NCI-H524 (cell line): ENCODE measurements at regions not wholly inside any gene's neighbourhood (a gene's known extent, or its start where the extent isn't known, plus 50 kb on each side); places are given as distances from the start of the nearest gene placed in this dataset.

Source experiments
- DNase-seq, 2 experiments: peaks; one replicate each; lab custom pipeline; 2025; lab: John Stamatoyannopoulos, UW

- DNase-seq, result no peak
These were observed 510.5 kb downstream of the SLITRK6 start for GRCh38 chr13:85288698-85289097.

DNA sequence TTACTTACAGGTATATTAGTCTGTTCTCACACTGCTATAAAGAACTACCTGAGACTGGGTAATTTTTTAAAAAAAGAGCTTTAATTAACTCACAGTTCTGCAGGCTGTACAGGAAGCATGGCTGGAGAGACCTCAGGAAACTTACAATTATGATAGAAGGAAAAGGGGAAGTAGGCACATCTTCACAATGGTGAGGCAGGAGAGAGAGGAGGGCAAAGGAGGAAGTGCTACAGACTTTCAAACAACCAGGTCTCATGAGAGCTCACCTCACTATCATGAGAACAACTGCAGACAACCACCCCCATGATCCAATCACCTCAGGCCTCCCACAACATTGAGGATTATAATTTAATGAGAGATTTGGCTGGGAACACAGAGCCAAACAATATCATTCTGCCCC is 511.7 kb downstream of the SLITRK6 start:
- DNase-seq, result no peak

DNA sequence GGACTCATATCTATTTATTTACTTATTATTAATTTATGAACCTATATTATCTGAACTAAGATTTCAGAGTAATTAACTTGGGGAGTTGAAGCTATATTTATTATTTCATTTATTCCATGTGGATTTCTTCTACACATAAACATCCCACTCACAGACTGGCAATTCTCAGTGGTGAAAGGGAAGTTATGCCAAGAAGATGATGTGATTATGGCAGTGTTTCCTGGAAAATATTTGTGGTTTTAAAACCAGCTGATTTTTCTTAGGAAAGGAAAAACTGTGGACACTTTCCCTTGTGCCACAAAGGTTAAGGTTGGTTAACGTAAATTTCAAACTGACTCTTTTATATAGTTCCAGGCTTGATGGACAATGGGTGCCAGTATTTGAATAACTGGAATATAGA is 513.1 kb downstream of the SLITRK6 start:
- no peak for DNase-seq

DNA sequence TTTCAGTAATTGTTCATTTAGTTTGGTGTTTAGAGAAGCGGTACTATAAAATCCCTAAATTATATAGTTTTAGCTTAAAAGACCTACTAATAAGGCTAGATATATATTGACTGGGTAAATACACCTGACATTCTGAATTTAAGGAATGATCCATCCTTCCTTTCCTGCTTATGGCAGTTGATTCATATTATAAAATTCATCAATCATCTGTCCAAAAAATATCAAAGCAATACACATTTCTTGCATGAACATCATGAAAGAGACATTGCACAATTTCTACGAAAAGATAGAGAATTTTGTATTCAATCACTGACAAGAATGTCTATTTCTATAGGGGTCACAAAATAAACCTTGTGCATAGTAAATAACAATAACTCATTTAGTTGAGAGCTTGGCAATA is 514.9 kb downstream of the SLITRK6 start:
- DNase-seq, result no peak

DNA sequence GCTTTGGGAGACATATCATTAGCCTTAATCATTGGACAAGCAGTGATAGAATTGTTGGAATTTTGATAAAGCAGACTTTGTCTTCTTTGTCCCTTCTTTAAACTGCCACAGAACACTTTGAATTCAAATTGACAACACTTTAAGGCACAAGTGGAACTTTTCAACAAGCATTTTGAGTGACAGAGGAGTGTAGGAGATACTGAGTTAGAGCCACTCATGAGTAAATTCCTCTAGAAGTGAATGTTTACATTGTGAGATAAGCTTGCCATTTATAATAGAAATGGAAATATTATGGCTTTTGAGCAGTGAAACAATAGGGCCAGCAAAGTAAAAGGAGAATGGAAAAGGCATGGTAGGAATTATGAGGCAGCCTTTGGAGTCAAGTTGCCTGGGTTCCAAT is 515.8 kb downstream of the SLITRK6 start:
- no peak for DNase-seq

GRCh38 chr13:85282876-85283275 is 516.3 kb downstream of the SLITRK6 start:
- no peak for DNase-seq

- no peak for DNase-seq
These were observed 520.4 kb downstream of the SLITRK6 start for GRCh38 chr13:85278851-85279250.

DNA sequence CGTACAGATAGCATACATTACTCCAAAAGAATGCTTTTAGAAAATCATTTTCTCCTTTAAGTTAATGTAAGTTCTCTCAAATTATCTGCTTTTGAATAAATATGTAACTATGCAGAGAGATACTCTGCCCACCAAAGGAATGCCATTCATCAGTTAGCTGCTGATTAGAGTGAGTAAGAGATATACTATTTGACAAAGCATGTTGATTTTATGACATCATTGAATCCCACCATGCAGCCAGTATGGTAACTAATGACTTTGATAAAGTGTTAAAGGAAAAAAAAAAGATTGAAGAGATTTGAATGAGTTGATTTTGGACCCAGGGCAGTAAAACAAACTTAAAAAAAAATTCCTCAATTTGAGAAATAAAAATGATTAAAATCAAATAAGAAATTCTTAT is 521.5 kb downstream of the SLITRK6 start:
- DNase-seq, result no peak

DNA sequence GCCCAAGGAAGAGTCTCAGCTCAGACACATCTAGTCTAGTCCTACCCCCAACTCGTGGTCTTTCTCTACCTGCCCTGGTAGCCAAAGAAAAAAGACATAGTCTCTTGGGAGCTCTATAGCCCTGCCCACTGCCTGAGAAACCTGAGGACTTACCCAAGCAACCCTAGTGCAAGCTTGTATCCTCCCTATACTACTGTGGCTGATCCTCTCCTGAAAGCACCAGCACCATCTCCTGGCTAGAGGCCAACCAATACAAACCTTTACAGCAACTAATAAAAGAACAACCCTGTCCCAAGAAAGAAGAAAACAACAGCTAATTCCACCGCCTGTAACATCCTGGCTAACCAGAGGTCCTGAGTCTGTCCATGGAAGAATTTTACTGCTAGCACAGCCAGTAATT is 532.4 kb downstream of the SLITRK6 start:
- no peak for DNase-seq

- no peak for DNase-seq
These were observed 532.9 kb downstream of the SLITRK6 start for GRCh38 chr13:85266331-85266730.

- no peak for DNase-seq
These were observed 533.9 kb downstream of the SLITRK6 start for GRCh38 chr13:85265296-85265695.

- no peak for DNase-seq
These were observed 536.7 kb downstream of the SLITRK6 start for GRCh38 chr13:85262499-85262898.

DNA sequence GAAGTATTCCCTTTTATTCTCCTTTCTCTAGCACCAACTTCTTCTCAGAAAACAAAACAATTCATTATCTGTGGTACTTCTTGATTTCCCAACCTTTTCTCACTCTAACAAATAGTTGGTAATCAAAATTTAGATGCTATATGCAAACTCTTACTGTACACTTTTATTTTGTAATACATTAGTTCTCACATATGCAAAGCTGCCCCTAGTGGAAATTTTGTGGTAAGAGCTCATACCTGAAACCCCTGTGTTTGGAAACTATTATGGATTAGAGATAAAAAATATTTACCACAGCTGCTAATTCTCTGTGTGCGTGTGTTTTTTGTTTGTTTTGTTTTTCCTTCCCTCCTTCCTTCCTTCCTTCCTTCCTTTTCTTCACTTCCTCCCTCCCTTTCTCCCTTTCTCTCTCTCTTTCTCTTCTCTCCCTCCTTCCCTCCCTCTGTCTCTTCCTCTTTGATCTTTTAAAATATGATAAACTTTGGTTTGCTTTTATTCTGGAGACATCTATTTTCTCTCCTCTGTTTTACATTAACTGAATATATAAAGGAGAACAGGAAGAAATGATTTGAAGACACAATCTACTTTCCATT is 537.4 kb downstream of the SLITRK6 start:
- peak in 1 of 2 experiments; percentile 36 for DNase-seq

DNA sequence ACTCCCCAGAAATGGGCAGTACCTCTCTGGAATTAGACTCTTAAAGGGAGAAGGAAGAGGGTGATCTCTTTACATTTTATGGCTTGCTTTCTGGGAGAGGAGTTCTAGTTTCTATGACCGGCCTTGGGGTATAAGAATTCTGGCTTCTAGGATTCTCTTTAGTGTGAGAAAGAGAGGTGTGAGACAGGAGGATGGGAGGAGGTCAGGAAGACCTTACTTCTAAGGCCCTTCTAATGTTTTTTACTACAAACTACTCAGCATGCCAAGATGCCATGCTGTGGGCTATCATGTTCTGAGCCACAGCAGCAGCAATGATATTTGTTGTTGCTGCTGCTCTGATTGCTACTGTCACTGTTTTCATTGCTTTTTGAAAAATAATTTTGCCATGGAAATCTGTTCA is 538.3 kb downstream of the SLITRK6 start:
- DNase-seq, result no peak

DNA sequence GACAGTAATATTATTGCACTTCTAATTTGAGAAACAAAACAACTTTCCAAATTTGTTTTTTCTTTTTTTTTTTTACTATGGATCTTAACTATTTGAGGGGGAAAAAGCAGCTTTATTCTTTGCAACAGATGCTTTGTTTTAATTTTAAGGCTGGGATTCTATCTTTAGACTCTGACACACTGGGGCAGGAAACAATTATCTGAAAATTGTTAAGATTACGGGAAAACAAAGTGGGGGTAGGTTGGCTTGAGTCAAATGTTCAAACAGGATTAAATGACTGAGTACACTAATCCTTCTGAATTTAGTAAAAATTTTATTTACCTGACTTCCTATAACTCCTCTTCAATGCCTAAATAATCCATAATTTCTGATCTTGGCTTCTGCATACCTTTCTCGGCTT is 543.2 kb downstream of the SLITRK6 start:
- no peak for DNase-seq

DNA sequence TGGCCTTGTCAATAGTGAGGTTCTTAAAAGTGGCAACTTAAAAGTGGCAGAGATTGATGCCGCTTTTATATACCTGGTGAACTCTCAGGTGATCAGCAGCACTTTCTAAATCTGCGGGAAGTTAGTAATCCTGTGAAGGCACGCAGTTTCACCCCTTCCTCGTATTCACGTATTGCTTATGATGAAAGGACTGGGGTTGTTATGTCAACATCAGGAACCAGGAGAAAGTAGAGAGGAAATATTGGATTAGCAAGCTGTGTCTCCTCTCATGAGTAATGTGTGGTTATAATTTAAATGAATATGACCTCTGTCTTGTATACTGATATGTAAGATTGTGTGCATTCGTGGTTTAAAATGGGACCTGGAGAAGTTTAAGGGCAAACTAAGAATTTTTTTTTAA is 544.6 kb downstream of the SLITRK6 start:
- DNase-seq, result no peak

DNA sequence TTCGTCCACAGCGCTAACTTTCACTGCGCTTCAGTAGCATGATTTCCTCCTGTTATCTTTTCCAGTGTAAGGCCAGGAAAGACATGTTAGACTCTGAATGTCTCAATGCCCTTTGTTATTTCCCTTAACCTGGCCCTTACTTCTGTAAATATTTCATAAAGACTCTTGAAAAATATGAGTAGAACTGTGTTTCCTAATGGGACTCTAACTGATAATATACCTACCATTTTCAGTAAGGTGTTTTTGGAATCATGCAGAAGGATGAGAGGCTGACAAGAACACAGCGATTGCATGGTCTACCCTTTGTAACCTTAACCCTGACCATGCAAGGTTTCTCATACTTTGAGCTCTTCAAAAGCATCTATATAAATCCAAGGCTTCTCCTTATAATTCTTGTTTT is 550.1 kb downstream of the SLITRK6 start:
- no peak for DNase-seq

GRCh38 chr13:85247780-85248179 is 551.4 kb downstream of the SLITRK6 start:
- no peak for DNase-seq

- DNase-seq, result no peak
These were observed 555.4 kb downstream of the SLITRK6 start for GRCh38 chr13:85243831-85244230.

GRCh38 chr13:85241060-85241459 is 558.2 kb downstream of the SLITRK6 start:
- DNase-seq, result no peak

GRCh38 chr13:85236413-85236812 is 562.8 kb downstream of the SLITRK6 start:
- DNase-seq, result no peak

DNA sequence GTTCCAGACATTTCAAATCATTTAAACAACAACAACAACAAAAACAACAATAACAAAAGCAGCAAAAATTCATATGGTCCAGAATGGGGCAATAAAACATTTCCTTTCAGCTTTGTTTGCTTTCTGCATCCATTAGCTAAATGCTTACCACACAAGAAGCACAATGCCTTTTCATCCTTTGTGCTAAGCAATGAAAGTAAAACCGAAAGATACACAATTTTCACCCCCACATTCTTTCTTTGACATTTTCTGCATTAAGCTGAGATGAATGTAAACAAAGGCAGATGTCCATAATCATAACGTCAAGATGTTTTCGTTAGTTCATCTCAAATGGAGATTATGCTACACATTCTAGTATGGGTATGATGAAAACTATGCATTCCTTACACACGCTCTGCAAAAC is 568.5 kb downstream of the SLITRK6 start:
- DNase-seq, result no peak

DNA sequence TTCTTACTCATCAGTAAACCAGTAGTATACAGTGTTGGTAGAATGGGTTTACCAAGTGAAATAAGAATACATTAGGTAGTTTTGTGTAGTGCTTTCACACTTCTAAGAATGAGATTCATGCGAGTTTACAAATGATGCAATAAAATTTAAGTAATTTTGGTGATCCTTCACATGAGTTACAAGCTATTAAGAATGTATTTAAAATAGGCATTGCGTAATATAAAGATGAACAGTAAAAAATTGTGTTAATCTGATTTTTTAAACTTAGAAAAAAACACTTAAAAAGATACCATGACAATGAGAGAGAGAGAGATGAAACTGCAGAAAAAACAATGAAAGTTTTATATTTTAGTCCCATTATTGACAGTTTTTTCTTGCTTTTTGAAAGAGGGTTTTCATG is 570.5 kb downstream of the SLITRK6 start:
- no peak for DNase-seq

DNA sequence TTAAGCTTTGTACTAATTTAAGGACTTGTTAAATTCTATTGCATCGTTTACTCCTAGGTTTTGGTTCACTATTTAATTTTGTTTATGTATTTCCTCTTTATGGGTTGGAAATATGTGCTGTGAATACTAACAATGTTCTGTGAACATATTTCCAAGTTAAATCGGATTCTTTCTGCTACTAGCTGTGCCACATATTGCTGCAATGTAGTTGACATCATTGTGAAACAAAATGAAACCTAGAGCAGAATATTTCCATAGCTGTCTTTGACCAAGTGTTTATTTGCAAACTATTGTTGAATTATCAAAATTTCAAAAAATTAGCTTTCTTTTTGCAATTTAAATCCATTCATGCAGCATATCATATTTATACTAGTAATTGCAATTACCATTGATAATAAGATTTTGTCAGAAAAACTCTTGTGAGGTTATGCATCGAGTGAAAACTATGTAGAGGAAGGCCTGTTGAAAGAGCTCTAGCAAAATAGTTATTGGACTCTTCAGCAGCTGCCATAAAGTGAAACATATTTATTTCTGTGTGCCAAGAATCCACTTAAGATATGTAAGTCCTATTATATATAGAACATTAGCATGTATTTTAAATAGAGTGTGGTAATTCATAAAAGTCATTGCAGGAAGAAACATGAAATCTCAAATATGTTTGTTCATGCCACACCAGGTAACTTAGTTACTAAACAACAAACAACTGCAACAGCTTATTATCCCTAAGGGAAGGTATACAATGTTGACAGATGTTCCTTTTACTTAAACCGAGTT is 575.1 kb downstream of the SLITRK6 start:
- no peak for DNase-seq
